Effector memory CD8-positive, alpha-beta T cell (primary cell): ENCODE measurements at regions not wholly inside any gene's neighbourhood (a gene's known extent, or its start where the extent isn't known, plus 50 kb on each side); places are given as distances from the start of the nearest gene placed in this dataset.

Experiments used
- ATAC-seq: fragments of 150-1000 bp; cut with Tn5 transposase; replicated peaks from 2 replicates; pipeline ENCODE4 v1.10.0; 2021; ENCODE audit warnings: mild to moderate bottlenecking, moderate library complexity
- DNase-seq, 3 experiments: peaks; one replicate each; pipeline ENCODE4 v3.0.0; 2021
- H3K27ac Mint-ChIP-seq, 2 donors: one replicate each; pipeline ENCODE4 v1.8.0; 2022; ENCODE audit warnings: mild to moderate bottlenecking in 2 of 2, mixed read lengths in 2 of 2, moderate library complexity in 2 of 2
- H3K27me3 Mint-ChIP-seq, 2 donors: one replicate each; pipeline ENCODE4 v1.8.0; 2022; ENCODE audit warnings: mixed read lengths in 2 of 2
- H3K36me3 Mint-ChIP-seq: one replicate; pipeline ENCODE4 v1.8.0; 2022; ENCODE audit warnings: mild to moderate bottlenecking, moderate library complexity, mixed read lengths; ENCODE audit not compliant: insufficient read depth
- H3K4me1 Mint-ChIP-seq, 2 donors: one replicate each; pipeline ENCODE4 v1.8.0; 2022; ENCODE audit warnings: low read depth in 2 of 2, mixed read lengths in 2 of 2
- H3K4me3 Mint-ChIP-seq, 2 donors: one replicate each; pipeline ENCODE4 v1.8.0; 2022; ENCODE audit warnings: mild to moderate bottlenecking in 2 of 2, mixed read lengths in 2 of 2, moderate library complexity in 2 of 2
- H3K9me3 Mint-ChIP-seq, 2 donors: one replicate each; pipeline ENCODE4 v1.8.0; 2022; ENCODE audit warnings: mixed read lengths in 2 of 2

GRCh38 chr7:148472406-148472805 lies 118.2 kb upstream of the C7orf33 start:
- H3K4me1 Mint-ChIP-seq: peaks cover 0 to 6% of the 10 kb centered on the region in 2 donors
- no peak overlapping the region for H3K4me3 Mint-ChIP-seq

GRCh38 chr7:148473703-148474480 lies 116.7 kb upstream of the C7orf33 start:
- ATAC-seq (no peak), DNase-seq (no peak)
- Mint-ChIP-seq H3K27me3 (peaks cover 44 to 58% of the 10 kb centered on the region in 2 donors), H3K27ac (no peak overlapping the region), H3K9me3 (no peaks in the 10 kb centered on the region), H3K4me3 (no peak overlapping the region), H3K4me1 (peaks cover 0 to 6% of the 10 kb centered on the region in 2 donors), H3K36me3 (no peaks in the 10 kb centered on the region)

More at GRCh38 chr7:148472406-148472805, 118.2 kb upstream of the C7orf33 start:
- Mint-ChIP-seq H3K27ac (no peak overlapping the region), H3K9me3 (no peaks in the 10 kb centered on the region), H3K36me3 (no peaks in the 10 kb centered on the region), H3K27me3 (peaks cover 46 to 63% of the 10 kb centered on the region in 2 donors)
- ATAC-seq: no peak
- DNase-seq: no peak

- H3K4me1 Mint-ChIP-seq: peaks cover 0 to 6% of the 10 kb centered on the region in 2 donors
- H3K9me3 Mint-ChIP-seq: no peaks in the 10 kb centered on the region
- H3K27ac Mint-ChIP-seq: no peak overlapping the region
Observed at GRCh38 chr7:148474481-148475025, 116.0 kb upstream of the C7orf33 start.

GRCh38 chr7:148478551-148478950 lies 112.0 kb upstream of the C7orf33 start:
- Mint-ChIP-seq H3K27me3 (peaks cover 21 to 46% of the 10 kb centered on the region in 2 donors), H3K27ac (no peak overlapping the region), H3K36me3 (no peaks in the 10 kb centered on the region), H3K4me3 (no peak overlapping the region), H3K9me3 (no peaks in the 10 kb centered on the region), H3K4me1 (peaks cover 3 to 6% of the 10 kb centered on the region in 2 donors)
- DNase-seq (no peak), ATAC-seq (no peak)

More at GRCh38 chr7:148474481-148475025, 116.0 kb upstream of the C7orf33 start:
- no peak for DNase-seq
- no peak for ATAC-seq
- H3K27me3 Mint-ChIP-seq: peaks cover 42 to 60% of the 10 kb centered on the region in 2 donors
- no peaks in the 10 kb centered on the region for H3K36me3 Mint-ChIP-seq
- H3K4me3 Mint-ChIP-seq: no peak overlapping the region

- ATAC-seq: no peak
- H3K36me3 Mint-ChIP-seq: no peaks in the 10 kb centered on the region
- no peaks in the 10 kb centered on the region for H3K9me3 Mint-ChIP-seq
- peaks cover 16 to 40% of the 10 kb centered on the region in 2 donors for H3K27me3 Mint-ChIP-seq
- H3K4me3 Mint-ChIP-seq: peak overlapping the region in 1 of 2 donors; percentile 59
- peaks cover 3 to 6% of the 10 kb centered on the region in 2 donors for H3K4me1 Mint-ChIP-seq
- no peak for DNase-seq
- peak overlapping the region in 1 of 2 donors; percentile 41 for H3K27ac Mint-ChIP-seq
Observed at GRCh38 chr7:148480479-148481146, 110.0 kb upstream of the C7orf33 start.

- H3K27me3 Mint-ChIP-seq: peaks cover 16 to 40% of the 10 kb centered on the region in 2 donors
- H3K36me3 Mint-ChIP-seq: no peaks in the 10 kb centered on the region
- H3K9me3 Mint-ChIP-seq: no peaks in the 10 kb centered on the region
- H3K27ac Mint-ChIP-seq: peak overlapping the region in 1 of 2 donors; percentile 41
- peaks cover 3 to 6% of the 10 kb centered on the region in 2 donors for H3K4me1 Mint-ChIP-seq
- DNase-seq (no peak), ATAC-seq (no peak)
- peak overlapping the region in 1 of 2 donors; percentile 59 for H3K4me3 Mint-ChIP-seq
Observed at GRCh38 chr7:148481147-148481526, 109.4 kb upstream of the C7orf33 start.

- Mint-ChIP-seq H3K36me3 (no peaks in the 10 kb centered on the region), H3K4me1 (peaks cover 2 to 6% of the 10 kb centered on the region in 2 donors), H3K27me3 (peaks cover 11 to 34% of the 10 kb centered on the region in 2 donors), H3K4me3 (no peak overlapping the region), H3K27ac (no peak overlapping the region), H3K9me3 (no peaks in the 10 kb centered on the region)
- ATAC-seq (no peak), DNase-seq (no peak)
Observed at GRCh38 chr7:148481971-148482626, 108.5 kb upstream of the C7orf33 start.

GRCh38 chr7:148483515-148484308 lies 106.9 kb upstream of the C7orf33 start:
- Mint-ChIP-seq H3K4me1 (peaks cover 2 to 6% of the 10 kb centered on the region in 2 donors), H3K27ac (no peak overlapping the region), H3K36me3 (no peaks in the 10 kb centered on the region), H3K27me3 (peaks cover 12 to 39% of the 10 kb centered on the region in 2 donors), H3K4me3 (no peak overlapping the region), H3K9me3 (no peaks in the 10 kb centered on the region)
- DNase-seq (no peak), ATAC-seq (no peak)

GRCh38 chr7:148484486-148484885 lies 106.1 kb upstream of the C7orf33 start:
- Mint-ChIP-seq H3K27ac (no peak overlapping the region), H3K4me3 (no peak overlapping the region), H3K27me3 (peaks cover 12 to 36% of the 10 kb centered on the region in 2 donors), H3K4me1 (peaks cover 2 to 6% of the 10 kb centered on the region in 2 donors), H3K36me3 (no peaks in the 10 kb centered on the region), H3K9me3 (no peaks in the 10 kb centered on the region)
- DNase-seq (no peak), ATAC-seq (no peak)

GRCh38 chr7:148485618-148486017 lies 104.9 kb upstream of the C7orf33 start:
- H3K4me3 Mint-ChIP-seq: no peak overlapping the region
- H3K27me3 Mint-ChIP-seq: peaks cover 12 to 42% of the 10 kb centered on the region in 2 donors
- H3K36me3 Mint-ChIP-seq: no peaks in the 10 kb centered on the region
- H3K9me3 Mint-ChIP-seq: no peaks in the 10 kb centered on the region
- no peak for DNase-seq
- H3K27ac Mint-ChIP-seq: no peak overlapping the region
- H3K4me1 Mint-ChIP-seq: peaks cover 2 to 6% of the 10 kb centered on the region in 2 donors
- no peak for ATAC-seq

GRCh38 chr7:148486937-148487336 lies 103.6 kb upstream of the C7orf33 start:
- no peaks in the 10 kb centered on the region for H3K9me3 Mint-ChIP-seq
- no peak for ATAC-seq

GRCh38 chr7:148487912-148488311 lies 102.7 kb upstream of the C7orf33 start:
- no peak for ATAC-seq
- Mint-ChIP-seq H3K27me3 (peaks cover 21 to 60% of the 10 kb centered on the region in 2 donors), H3K4me1 (no peaks in the 10 kb centered on the region), H3K9me3 (no peaks in the 10 kb centered on the region), H3K36me3 (no peaks in the 10 kb centered on the region), H3K4me3 (no peak overlapping the region), H3K27ac (no peak overlapping the region)
- no peak for DNase-seq

More at GRCh38 chr7:148486937-148487336, 103.6 kb upstream of the C7orf33 start:
- no peak for DNase-seq
- Mint-ChIP-seq H3K4me3 (no peak overlapping the region), H3K36me3 (no peaks in the 10 kb centered on the region), H3K27me3 (peaks cover 21 to 55% of the 10 kb centered on the region in 2 donors), H3K4me1 (no peaks in the 10 kb centered on the region), H3K27ac (no peak overlapping the region)
